ENCODE measurements at regions not wholly inside any gene's neighbourhood (a gene's known extent, or its start where the extent isn't known, plus 50 kb on each side); places are given as distances from the start of the nearest gene placed in this dataset.

DNA sequence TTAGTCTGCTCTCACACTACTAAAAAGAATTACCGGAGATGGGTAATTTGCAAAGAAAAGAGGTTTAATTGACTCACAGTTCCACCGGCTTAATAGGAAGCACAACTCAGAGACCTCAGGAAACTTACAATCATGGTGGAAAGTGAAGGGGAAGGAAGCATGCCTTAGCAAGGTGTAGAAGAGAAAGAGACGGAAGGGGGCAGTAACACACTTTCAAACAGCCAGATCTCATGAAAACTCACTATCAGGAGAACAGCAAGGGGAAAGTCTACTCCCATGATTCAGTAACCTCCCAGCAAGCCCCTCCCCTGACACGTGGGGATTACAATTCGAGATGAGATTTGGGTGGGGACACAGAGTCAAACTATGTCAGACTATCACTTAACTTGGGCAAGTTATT is 236.6 kb upstream of the ANO3 start:
- DNase-seq (ENCODE audit: low spot score) = no peak

GRCh38 chr11:26096451-26096850 is 235.5 kb upstream of the ANO3 start:
- DNase-seq (ENCODE audit: low spot score) = no peak

- no peak for DNase-seq (ENCODE audit: low spot score)
Observed at GRCh38 chr11:26102325-26102724, 229.6 kb upstream of the ANO3 start.

GRCh38 chr11:26105762-26106423 is 226.0 kb upstream of the ANO3 start:
- no peak for DNase-seq (ENCODE audit: low spot score)

- DNase-seq (ENCODE audit: low spot score) = no peak
Observed at GRCh38 chr11:26106726-26107125, 225.2 kb upstream of the ANO3 start.

DNA sequence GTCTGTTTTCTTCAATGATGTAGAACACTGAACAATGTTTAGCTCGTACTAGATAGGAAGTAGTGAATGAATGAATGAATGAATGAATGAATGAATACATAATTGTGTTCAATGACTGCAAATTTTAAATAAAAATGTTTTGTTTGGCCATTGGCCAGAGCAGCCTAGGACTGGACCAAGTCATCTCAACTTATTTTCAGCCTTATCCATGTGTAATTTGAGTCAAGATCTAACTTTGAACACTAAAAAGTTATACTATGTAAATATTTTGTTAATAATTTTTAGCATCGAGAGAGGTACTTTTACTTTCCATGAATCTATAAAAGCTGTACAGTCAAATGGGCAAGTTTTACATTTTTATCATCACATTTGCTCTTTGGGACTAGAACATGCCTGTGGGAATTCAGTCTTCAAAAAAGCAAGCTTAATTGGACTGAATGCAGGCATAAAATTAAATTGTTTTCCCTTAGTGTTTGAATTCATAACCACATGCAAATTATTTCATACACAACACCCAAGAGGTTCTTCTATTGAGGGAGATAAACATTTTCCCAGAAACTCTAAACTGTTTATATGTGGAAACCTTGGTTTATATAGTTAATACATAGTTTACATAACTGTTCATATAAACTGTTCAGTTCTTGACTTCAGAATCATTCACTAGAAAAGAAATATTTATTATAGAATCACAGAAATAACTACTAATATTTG is 222.1 kb upstream of the ANO3 start:
- DNase-seq (ENCODE audit: low spot score) = no peak

DNA sequence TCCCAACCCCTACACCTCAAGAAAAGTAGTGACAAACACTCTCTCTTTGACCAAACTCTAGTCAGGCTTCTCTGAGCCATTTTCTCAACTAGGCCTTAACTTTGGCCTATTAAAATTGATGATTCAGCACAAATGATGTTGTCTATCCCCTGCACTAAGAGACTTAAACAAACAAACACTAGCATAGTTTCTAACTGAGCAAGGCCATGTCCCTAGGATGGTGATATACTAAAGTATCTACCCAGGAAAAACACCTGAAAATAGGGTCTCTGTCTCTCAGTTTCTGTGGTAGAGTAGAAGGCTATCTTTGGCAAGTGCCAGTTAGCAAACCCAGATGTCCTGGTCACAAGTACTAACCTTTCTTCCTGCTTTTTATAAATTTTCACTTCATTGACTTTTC is 219.7 kb upstream of the ANO3 start:
- no peak for DNase-seq (ENCODE audit: low spot score)

DNA sequence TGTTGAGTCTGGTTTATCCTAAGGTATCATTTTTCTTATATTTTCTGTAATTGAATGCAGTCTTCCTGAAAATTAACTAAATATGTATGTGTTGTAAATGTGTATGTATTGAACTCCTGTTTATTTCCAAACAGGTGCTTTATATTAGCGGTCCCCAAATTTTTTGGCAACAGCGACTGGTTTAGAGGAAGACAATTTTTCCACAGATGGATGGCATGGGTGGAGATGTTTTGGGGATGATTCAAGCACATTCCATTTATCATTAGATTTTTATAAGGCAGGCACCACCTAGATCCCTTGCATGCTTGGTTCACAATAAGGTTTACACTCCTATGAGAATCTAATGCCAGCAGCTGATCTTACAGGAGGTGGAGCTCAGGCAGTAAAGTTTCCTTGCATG is 210.5 kb upstream of the ANO3 start:
- DNase-seq (ENCODE audit: low spot score) = no peak

- no peak for DNase-seq (ENCODE audit: low spot score)
Observed at GRCh38 chr11:26126741-26127140, 205.2 kb upstream of the ANO3 start.

GRCh38 chr11:26127336-26127735 is 204.6 kb upstream of the ANO3 start:
- no peak for DNase-seq (ENCODE audit: low spot score)

GRCh38 chr11:26131406-26131805 is 200.5 kb upstream of the ANO3 start:
- DNase-seq (ENCODE audit: low spot score) = no peak

DNA sequence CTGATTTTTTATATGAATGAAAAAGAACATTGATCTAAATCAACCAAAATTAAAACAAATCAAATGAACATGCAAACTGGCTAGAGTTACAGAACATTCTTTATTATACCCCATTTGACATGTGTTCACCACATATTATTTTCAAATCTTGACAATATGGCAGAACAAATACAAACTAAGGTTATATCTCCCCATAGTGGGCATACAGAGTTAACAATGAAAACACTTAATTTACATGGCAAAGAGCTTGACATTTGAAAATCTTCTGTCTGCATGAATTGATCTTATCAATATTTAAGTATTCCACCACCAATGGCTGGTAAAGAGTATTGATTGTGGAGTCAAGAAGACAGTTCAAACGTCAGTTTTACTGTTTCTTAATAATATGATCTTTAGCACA is 197.9 kb upstream of the ANO3 start:
- DNase-seq (ENCODE audit: low spot score) = no peak

- DNase-seq (ENCODE audit: low spot score) = no peak
Observed at GRCh38 chr11:26134481-26135355, 197.2 kb upstream of the ANO3 start.

DNA sequence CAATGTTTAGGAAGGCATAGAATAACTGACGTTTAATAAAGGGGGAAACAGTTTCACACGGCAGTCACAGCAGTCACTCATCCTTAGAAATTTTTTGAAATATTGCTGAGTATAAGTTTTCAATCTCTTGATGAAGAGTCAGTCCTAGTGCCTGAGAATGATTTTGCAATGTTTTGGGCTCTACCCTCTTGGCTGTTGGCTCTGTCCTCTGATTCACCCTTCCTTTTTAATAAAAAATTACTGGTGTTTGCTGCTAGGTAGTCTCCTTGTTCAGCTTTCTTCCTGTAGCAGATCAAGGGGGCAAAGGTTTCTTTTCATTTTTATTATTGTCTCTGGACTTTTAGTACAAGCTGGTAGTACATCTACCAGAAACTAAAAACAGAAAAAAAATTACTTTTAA is 194.3 kb upstream of the ANO3 start:
- no peak for DNase-seq (ENCODE audit: low spot score)

DNA sequence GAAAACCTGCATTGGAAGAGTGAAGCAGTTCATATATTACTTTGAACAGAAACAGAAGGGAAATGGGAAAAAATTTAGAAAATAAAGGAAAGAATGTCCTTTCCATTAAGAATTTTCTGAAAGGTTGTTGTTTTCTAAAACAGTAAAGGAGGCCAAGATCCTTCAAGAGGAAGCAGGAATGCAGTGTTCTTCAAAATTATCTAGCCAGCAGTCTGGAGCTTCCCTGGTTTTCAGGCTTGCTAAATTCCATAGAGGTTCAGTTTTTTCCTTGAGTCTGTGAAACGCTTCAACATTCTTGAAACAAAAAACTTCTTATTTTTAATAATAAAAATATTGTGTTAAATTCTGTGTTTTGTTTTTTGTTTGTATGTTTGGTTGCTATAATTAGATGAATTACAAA is 189.0 kb upstream of the ANO3 start:
- DNase-seq (ENCODE audit: low spot score) = no peak

GRCh38 chr11:26143566-26144290 is 188.2 kb upstream of the ANO3 start:
- DNase-seq (ENCODE audit: low spot score) = no peak

DNA sequence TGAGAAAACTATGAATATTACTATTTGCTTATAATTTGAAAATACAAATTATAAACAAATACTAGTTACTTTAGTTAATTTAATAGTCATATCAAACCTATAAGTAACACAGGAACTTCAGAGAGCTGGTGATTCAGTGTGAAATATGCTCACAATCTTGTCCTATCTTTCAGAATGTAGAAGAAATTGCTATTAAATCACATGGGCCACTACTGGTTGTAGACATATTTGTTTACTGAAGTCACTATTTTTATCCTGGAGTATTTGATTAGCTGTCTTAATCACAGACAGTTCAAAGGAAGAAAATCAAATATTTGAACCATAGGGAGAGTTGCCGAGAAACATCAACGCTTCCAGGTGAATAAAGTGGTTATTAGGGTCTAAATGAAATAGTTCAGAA is 187.6 kb upstream of the ANO3 start:
- no peak for DNase-seq (ENCODE audit: low spot score)

- no peak for DNase-seq (ENCODE audit: low spot score)
Observed at GRCh38 chr11:26144911-26145310, 187.0 kb upstream of the ANO3 start.

- no peak for DNase-seq (ENCODE audit: low spot score)
Observed at GRCh38 chr11:26149585-26149984, 182.3 kb upstream of the ANO3 start.

DNA sequence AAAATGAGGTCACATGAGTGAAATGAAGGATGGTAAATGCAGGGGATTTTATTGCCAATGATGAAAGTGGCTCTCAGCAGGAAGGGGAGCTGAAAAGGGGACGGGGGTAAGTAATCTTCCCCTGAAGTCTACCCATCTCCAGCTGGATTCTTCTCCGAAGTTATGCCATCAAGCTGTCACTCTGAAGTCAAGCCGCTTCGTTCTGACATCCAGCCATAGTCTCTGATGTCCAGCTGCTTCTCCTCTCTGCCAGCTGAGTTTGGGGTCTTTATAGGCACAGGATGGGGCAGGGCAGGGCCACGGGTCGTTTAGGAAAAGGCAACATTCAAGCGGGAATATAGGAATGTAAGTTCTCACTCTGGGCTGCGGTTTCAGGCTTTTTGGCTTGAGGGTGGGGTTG is 181.9 kb upstream of the ANO3 start:
- DNase-seq (ENCODE audit: low spot score) = no peak

DNA sequence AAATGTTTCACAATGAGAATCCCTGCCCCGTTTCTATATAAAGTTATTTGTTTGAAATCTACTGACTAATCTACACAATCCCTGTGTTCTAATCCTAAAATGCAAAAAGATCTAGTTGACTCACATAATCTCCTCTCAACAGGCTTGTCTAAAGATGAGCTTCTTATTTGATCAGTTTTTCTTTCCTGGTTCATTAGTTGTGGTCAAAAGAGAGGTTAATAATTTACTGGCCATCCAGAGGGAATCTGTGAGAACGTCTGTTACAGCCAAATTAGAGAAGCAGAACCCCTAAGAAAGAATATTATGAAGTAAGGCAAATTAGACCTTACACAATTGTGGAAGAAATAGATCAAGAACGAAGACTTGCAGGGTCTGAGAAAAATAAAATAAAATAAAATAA is 173.7 kb upstream of the ANO3 start:
- DNase-seq (ENCODE audit: low spot score) = no peak

DNA sequence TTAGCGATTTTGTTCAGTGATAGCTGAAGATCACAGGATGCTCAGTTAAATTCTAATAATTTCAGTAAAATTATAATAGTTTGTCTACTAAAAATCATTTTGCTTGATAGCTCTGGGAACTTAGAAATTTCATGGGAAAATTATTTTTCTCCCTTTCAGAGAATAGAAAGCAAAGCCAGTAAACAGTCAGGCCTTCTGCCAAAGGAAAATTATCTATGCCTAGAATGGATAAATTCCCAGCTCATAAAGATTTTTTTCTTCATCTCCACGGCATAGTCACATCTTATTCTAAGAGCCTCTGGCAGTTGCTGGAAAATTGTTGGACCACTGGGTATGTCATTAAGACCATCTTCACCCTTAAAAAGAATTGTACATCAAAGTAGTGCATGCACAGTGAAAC is 169.6 kb upstream of the ANO3 start:
- DNase-seq (ENCODE audit: low spot score) = no peak

All from left forelimb (tissue), 1 donor.